ENCODE measurements at regions not wholly inside any gene's neighbourhood (a gene's known extent, or its start where the extent isn't known, plus 50 kb on each side); places are given as distances from the start of the nearest gene placed in this dataset.
"Not testable (repeated sequence)": the region's sequence is repeated elsewhere in the genome, so short reads cannot be mapped to it uniquely, and the experiment has no call there.

- TF ChIP-seq POLR2AphosphoS5 (IDR thresholded peaks at IDR 0.05); POLR2A (IDR thresholded peaks at IDR 0.05); CTCF (IDR thresholded peaks at IDR 0.05); EP300 (IDR thresholded peaks at IDR 0.05; ENCODE audit: low read depth): not testable (repeated sequence)
Measured at GRCh38 chr4:118474001-118474626, 121.3 kb upstream of the PRSS12 start.
